Erythroblast (primary cell): ENCODE measurements at regions not wholly inside any gene's neighbourhood (a gene's known extent, or its start where the extent isn't known, plus 50 kb on each side); places are given as distances from the start of the nearest gene placed in this dataset.

Experiments used
- DNase-seq, 2 experiments: peaks; one replicate each; lab custom pipeline; 2025; lab: John Stamatoyannopoulos, UW
- GATA1 ChIP-seq: IDR thresholded peaks from 2 replicates; pipeline ENCODE4 v1.6.1; 2011; ENCODE audit warnings: low read depth, mild to moderate bottlenecking, control low read depth, low read length, moderate library complexity
- POLR2A ChIP-seq: IDR thresholded peaks from 2 replicates; pipeline ENCODE4 v1.6.1; 2011; ENCODE audit warnings: mild to moderate bottlenecking, low read length

DNA sequence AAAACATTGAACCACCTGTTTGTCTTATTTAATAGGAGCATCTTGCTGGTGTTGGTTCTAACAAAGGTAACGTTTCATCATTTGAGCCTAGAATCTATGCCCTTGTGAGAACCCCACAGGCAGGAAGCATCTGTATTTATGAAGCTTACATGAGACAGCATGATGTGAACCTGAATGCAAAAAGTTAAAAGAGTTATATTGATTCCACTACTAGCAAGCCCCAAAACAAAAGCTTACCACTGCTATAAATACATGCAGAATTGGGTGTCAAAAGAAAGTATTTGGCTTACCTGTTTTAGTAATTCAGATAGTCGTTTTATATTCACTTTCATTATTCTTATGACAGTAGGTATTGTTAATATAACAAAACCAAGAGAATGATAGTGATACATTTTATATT, 301.2 kb upstream of the ADGRL2 start:
- DNase-seq, result no peak
- TF ChIP-seq POLR2A (no peak), GATA1 (no peak)

DNA sequence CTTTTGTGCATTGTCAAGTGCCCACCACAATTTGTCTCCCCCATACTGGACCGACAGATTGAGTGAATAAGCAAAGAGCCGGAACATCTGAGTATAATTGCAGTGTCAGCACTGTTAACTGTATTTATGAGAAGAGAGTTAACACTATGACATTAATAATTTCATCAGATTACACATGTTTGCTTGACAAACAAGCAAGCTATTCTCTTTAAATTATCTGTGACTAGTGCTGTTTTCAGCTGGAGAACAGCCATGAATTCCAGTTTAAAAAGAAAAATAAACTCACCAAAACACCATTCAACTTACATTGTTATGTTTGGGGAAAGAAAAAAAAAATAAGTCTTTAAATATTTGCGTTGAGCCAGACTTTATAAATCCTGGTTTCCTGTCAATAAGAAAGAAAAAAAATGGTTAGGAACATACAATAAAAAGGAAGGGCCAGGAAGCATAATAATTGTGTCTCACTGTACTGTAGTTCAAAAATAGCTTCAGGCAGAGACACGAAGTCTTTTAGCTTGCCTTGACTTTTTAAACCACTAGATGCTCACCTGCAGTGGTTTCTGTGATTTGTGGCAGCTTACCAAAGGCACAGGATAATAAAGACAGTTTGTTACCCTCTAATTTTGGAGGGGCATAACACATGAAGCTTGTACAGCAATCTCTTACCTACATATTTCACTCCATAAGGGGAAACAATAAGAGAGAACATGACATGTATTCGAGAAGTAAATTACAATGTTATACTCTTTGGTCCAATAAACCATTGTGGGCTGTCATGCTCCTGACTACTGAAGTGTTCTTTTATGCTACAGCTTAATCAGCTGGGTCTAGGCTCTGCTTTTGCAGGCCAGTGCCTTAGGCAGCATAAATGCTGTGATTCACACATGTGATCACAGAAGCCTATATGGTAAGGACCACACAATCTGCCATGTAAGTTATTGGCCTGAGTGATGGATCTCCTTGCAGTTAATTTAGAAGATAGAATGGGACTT, 302.0 kb upstream of the ADGRL2 start:
- no peak for TF ChIP-seq GATA1

GRCh38 chr1:81496349-81496748, 304.4 kb upstream of the ADGRL2 start:
- no peak for TF ChIP-seq GATA1
- TF ChIP-seq POLR2A, result no peak
- DNase-seq, result no peak

More for the DNA sequence above, 302.0 kb upstream of the ADGRL2 start:
- no peak for DNase-seq

DNA sequence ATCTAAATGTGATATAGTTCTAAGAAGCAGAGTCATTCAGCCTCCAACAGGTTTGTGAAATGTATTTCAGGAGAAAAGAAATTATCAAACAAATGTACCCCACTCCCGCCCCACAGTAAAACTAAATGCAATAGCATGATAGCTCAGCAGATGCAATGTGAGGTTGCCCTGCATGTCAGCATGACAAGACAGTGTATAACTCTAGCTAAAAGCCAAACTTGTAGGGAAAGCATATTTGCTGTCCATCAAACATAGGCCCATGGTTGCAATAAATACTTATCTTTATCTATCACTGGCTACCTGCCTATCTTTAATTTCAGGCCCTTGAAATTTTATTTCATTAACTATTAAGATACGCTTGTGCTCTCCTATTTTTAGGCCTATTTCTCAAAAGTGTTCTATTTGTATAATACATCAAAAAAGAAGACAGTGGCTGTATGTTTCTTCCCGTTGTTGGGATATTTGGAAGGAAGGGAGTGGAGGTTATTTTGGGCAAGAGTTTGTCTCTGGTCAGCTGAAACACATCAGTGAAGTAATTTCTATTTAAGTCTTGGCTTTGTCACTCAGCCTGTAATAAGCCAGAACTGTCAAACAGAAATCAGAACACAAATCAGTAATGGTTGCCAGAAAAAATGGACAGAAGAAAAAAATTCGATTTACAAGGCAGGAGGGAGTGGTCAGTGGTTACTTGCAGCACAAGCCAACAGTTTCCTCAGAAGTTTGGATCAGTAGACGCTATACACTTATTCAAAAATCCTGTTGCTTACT, 307.4 kb upstream of the ADGRL2 start:
- DNase-seq, result no peak
- TF ChIP-seq POLR2A, result no peak

GRCh38 chr1:81492628-81493027, 308.1 kb upstream of the ADGRL2 start:
- no peak for DNase-seq
- TF ChIP-seq POLR2A, result no peak
- no peak for TF ChIP-seq GATA1

DNA sequence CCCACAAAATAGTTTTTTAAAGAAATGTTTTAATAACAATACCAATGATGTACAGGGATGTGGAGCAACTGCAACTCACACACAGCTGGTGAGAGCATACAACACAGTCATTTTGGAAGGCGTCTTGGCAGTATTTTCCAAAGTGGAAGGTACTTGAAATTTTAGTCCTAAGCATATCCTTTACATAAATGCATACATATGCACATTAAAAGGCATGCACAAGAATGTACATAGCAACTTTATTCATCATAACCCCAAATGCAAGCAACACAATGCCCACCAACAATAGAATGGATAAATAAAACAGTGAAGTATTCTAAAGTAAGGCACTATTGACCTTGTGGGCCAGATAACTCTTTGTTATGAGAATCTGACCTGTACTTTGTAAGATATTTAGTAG, 310.1 kb upstream of the ADGRL2 start:
- DNase-seq, result no peak
- no peak for TF ChIP-seq POLR2A
- TF ChIP-seq GATA1, result no peak

DNA sequence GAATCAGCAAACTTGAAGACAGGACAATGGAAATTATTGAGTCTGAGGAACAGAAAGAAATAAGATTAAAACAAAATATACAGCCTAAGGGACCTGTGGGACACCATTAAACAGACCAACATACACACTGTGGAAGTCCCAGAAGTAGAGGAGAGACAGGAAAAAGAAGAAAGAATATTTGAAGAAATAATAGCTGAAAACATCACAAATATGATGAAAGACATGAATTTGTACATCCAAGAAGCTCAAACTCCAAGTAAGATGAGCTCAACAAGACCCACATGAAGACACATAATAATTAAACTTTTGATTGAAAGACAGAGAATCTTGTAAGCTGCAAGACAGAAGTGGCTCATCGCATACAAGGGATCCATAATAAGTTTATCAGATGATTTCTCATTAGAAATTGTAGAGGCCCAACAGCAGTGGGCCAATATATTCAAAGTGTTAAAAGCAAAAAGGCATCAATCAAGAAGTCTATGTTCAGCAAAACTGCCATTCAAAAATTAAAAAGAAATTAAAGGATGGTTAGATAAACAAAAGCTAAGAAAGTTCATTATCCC, 311.3 kb upstream of the ADGRL2 start:
- DNase-seq, result no peak
- TF ChIP-seq GATA1 (no peak), POLR2A (no peak)

DNA sequence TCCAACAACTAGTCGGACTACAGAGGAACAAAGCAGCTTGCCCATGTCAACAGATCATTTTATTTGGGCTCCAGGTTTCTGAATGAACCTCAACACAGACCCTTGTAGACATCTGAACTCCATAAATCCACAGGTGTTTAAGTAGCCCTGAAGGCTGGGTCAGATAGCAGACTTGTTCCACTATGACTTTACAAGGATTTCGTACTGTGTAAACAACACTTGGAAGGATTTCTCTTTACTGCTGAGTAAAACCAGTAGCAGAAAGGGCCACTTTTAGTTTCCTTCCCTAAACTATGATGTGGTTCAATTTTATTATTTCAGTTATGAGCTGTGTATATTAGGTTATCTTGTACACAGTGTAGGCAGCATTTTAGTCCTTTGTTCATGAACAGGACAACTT, 316.4 kb upstream of the ADGRL2 start:
- no peak for DNase-seq
- TF ChIP-seq POLR2A (no peak), GATA1 (no peak)

GRCh38 chr1:81478219-81478618, 322.5 kb upstream of the ADGRL2 start:
- no peak for DNase-seq
- TF ChIP-seq POLR2A, result no peak
- no peak for TF ChIP-seq GATA1

DNA sequence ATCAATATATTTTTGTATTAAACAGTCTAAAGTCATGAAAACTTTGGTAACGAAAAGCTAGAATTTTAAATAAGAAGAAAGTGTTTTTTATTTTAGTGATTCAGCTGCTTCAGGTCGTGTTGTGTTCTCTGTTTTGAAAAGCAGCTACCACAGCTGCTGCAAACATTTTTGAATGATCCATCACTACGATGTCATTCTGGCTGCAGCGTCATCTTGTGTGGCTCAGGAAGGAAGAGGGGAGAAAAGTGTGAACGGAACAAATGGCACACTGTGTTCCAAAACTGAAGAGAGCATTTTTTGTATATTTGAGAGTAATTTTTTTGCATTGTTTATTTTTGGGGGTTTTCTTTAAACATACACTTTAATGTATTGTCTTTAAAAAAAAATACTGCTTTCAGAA, 323.0 kb upstream of the ADGRL2 start:
- no peak for DNase-seq
- TF ChIP-seq GATA1, result no peak
- no peak for TF ChIP-seq POLR2A

DNA sequence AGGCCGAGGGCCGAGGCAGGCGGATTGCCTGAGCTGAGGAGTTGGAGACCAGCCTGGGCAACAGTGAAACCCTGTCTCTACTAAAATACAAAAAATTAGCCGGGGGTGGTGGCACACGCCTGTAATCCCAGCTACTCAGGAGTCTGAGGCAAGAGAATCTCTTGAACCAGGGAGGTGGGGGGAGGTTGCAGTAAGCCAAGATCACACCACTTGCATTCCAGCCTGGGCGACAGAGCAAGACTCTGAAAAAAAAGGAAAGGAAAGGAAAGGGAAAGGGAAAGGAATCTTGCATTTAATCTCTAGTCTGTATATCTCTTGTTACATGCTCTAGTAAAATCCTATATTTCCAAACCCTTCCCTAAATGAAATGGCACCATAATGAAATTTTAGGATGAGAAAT, 328.3 kb upstream of the ADGRL2 start:
- no peak for DNase-seq
- TF ChIP-seq POLR2A (no peak), GATA1 (no peak)

- TF ChIP-seq GATA1 (no peak), POLR2A (no peak)
These were observed 329.5 kb upstream of the ADGRL2 start for GRCh38 chr1:81471255-81471654.

DNA sequence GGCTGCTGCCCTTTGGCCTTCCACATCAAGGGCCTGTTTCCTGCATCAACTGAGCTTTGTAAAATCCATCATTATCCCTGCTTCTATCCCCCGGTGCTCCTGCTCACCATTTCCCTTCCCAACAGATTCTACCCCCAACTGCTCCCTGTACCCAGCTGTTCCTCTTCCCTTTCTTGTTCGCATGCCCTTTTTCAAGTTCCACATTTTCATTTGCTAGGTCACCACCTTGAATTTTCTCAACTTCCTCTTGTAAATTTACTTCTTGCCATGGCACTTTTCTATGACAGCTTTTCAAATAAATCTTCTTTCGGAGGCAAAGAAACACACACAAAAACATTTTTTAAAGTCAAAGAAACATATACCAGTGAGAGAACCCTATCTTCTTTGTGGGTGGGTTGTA, 330.5 kb upstream of the ADGRL2 start:
- no peak for DNase-seq
- no peak for TF ChIP-seq GATA1
- TF ChIP-seq POLR2A, result no peak

More at GRCh38 chr1:81471255-81471654, 329.5 kb upstream of the ADGRL2 start:
- no peak for DNase-seq

- TF ChIP-seq GATA1 (no peak), POLR2A (no peak)
- DNase-seq, result no peak
These were observed 333.4 kb upstream of the ADGRL2 start for GRCh38 chr1:81467383-81467782.
